ENCODE measurements at regions not wholly inside any gene's neighbourhood (a gene's known extent, or its start where the extent isn't known, plus 50 kb on each side); places are given as distances from the start of the nearest gene placed in this dataset.

DNA sequence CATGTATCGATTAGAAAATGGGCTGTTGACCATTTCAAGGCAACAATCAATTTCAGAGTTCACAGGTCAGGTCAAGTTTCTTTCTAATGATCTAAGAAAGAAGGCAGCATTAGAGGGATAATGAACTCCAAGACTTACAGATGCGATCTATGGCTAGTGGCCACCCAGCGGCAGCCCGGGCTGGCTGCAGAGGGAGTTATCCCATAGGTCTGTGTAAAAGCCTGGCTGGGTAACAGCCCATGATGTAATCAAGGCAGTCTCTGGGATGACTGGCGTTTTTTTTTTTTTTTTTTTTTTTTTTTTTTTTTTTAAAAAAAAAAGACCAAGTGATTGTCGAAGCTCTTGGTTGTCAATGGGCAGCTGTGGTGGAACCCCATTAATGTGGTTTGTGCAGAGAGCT lies 171.1 kb upstream of the SKOR2 start:
- no peaks in the 10 kb centered on the region for H3K4me1 ChIP-seq
- no peak for ATAC-seq
- H3K27me3 ChIP-seq, result peaks cover 0 to 8% (median 7%) of the 10 kb centered on the region in 3 donors
- in situ Hi-C loops (cut with MboI; ENCODE audit: low sequenced_read_pairs in 4 of 4), result no loop called here
- no peaks in the 10 kb centered on the region for H3K9me3 ChIP-seq
- no peak for DNase-seq
- H3K27ac ChIP-seq, result no peak overlapping the region
- intact Hi-C loops (cut with DNase I; ENCODE audit: low total_unique reads), result no loop called here
- no peak for TF ChIP-seq POLR2A (IDR thresholded peaks at IDR 0.05)
- TF ChIP-seq, protein P1, sequence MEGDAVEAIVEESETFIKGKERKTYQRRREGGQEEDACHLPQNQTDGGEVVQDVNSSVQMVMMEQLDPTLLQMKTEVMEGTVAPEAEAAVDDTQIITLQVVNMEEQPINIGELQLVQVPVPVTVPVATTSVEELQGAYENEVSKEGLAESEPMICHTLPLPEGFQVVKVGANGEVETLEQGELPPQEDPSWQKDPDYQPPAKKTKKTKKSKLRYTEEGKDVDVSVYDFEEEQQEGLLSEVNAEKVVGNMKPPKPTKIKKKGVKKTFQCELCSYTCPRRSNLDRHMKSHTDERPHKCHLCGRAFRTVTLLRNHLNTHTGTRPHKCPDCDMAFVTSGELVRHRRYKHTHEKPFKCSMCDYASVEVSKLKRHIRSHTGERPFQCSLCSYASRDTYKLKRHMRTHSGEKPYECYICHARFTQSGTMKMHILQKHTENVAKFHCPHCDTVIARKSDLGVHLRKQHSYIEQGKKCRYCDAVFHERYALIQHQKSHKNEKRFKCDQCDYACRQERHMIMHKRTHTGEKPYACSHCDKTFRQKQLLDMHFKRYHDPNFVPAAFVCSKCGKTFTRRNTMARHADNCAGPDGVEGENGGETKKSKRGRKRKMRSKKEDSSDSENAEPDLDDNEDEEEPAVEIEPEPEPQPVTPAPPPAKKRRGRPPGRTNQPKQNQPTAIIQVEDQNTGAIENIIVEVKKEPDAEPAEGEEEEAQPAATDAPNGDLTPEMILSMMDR (IDR thresholded peaks at IDR 0.05 in 4 of 5, conservative IDR thresholded peaks at IDR 0.05 in 1 of 5), result no peak
- no peaks in the 10 kb centered on the region for H3K36me3 ChIP-seq
- H3K4me3 ChIP-seq, result no peak overlapping the region

DNA sequence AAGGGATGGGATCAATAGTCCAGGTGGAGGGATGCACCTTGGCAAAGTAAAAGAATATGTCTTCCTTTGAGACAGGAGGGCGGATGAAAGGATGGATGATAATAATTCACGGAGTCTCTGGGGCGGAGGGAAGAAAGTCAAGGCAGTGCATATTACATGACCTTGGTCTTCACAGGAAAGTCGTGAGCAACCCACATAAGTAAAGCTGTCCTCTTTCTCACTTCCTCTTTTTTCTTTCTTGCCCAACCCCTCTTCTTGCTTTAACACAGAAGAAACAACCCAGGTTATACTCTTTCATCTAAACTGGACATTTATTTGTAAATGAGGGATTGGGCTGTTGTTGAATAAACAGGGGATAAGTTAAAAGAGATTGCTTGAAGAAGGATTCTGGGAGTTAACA lies 168.7 kb upstream of the SKOR2 start:
- no peak for TF ChIP-seq POLR2A (IDR thresholded peaks at IDR 0.05)
- TF ChIP-seq, protein P1 (IDR thresholded peaks at IDR 0.05 in 4 of 5, conservative IDR thresholded peaks at IDR 0.05 in 1 of 5), result no peak
- Histone ChIP-seq H3K27ac (no peak overlapping the region), H3K36me3 (no peaks in the 10 kb centered on the region), H3K9me3 (no peaks in the 10 kb centered on the region), H3K4me3 (no peak overlapping the region), H3K4me1 (no peaks in the 10 kb centered on the region), H3K27me3 (peaks cover 0 to 8% (median 7%) of the 10 kb centered on the region in 3 donors)
- intact Hi-C loops (cut with DNase I; ENCODE audit: low total_unique reads), result no loop called here
- ATAC-seq (no peak), DNase-seq (no peak)
- in situ Hi-C loops (cut with MboI; ENCODE audit: low sequenced_read_pairs in 4 of 4), result no loop called here

- no peak overlapping the region for H3K4me3 ChIP-seq
- no peaks in the 10 kb centered on the region for H3K36me3 ChIP-seq
- ATAC-seq, result peak in 1 of 2 donors; percentile 52
- DNase-seq, result no peak
- no peak for TF ChIP-seq POLR2A (IDR thresholded peaks at IDR 0.05)
- TF ChIP-seq, protein P1 (IDR thresholded peaks at IDR 0.05 in 4 of 5, conservative IDR thresholded peaks at IDR 0.05 in 1 of 5), result no peak
- intact Hi-C loops (cut with DNase I; ENCODE audit: low total_unique reads), result no loop called here
- no peaks in the 10 kb centered on the region for H3K4me1 ChIP-seq
- H3K27ac ChIP-seq, result no peak overlapping the region
- H3K27me3 ChIP-seq, result peaks cover 0 to 8% (median 7%) of the 10 kb centered on the region in 3 donors
- no peaks in the 10 kb centered on the region for H3K9me3 ChIP-seq
- in situ Hi-C loops (cut with MboI; ENCODE audit: low sequenced_read_pairs in 4 of 4), result no loop called here
Measured at GRCh38 chr18:47418746-47419145, 167.3 kb upstream of the SKOR2 start.

DNA sequence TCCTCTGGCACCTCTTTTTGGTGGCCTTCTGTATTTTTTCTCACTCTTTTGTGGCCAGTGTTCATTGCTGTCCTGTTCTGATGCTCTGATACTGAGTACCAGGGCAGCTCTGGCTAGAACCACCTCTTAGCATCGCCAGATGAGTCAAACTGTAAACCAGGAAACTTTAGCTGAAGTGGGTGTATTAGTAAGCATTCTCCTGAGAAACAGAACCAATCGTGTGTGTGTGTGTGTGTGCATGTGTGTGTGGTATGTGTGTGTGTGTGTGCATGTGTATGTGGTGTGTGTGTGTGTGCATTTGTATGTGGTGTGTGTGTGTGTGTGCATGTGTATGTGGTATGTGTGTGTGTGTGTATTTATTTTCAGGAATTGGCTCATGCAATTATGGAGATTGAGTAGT lies 166.3 kb upstream of the SKOR2 start:
- H3K4me1 ChIP-seq, result no peaks in the 10 kb centered on the region
- intact Hi-C loops (cut with DNase I; ENCODE audit: low total_unique reads) (no loop called here), in situ Hi-C loops (cut with MboI; ENCODE audit: low sequenced_read_pairs in 4 of 4) (no loop called here)
- ATAC-seq (no peak), DNase-seq (no peak)
- TF ChIP-seq, protein P1 (IDR thresholded peaks at IDR 0.05 in 4 of 5, conservative IDR thresholded peaks at IDR 0.05 in 1 of 5), result no peak
- no peak for TF ChIP-seq POLR2A (IDR thresholded peaks at IDR 0.05)
- no peaks in the 10 kb centered on the region for H3K9me3 ChIP-seq
- H3K36me3 ChIP-seq, result no peaks in the 10 kb centered on the region
- no peak overlapping the region for H3K27ac ChIP-seq
- H3K27me3 ChIP-seq, result peaks cover 0 to 8% (median 7%) of the 10 kb centered on the region in 3 donors
- H3K4me3 ChIP-seq, result no peak overlapping the region

GRCh38 chr18:47415881-47416280 lies 164.4 kb upstream of the SKOR2 start:
- no peaks in the 10 kb centered on the region for H3K9me3 ChIP-seq
- in situ Hi-C loops (cut with MboI; ENCODE audit: low sequenced_read_pairs in 4 of 4), result no loop called here
- H3K27ac ChIP-seq, result no peak overlapping the region
- intact Hi-C loops (cut with DNase I; ENCODE audit: low total_unique reads), result no loop called here
- ATAC-seq (no peak), DNase-seq (no peak)
- peaks cover 0 to 8% (median 7%) of the 10 kb centered on the region in 3 donors for H3K27me3 ChIP-seq
- TF ChIP-seq, protein P1 (IDR thresholded peaks at IDR 0.05 in 4 of 5, conservative IDR thresholded peaks at IDR 0.05 in 1 of 5), result no peak
- no peak for TF ChIP-seq POLR2A (IDR thresholded peaks at IDR 0.05)
- no peak overlapping the region for H3K4me3 ChIP-seq
- no peaks in the 10 kb centered on the region for H3K36me3 ChIP-seq
- no peaks in the 10 kb centered on the region for H3K4me1 ChIP-seq

Data from gastrocnemius medialis (tissue), 4 donors.